PC-3 (cell line): ENCODE measurements at regions not wholly inside any gene's neighbourhood (a gene's known extent, or its start where the extent isn't known, plus 50 kb on each side); places are given as distances from the start of the nearest gene placed in this dataset.

Experiments
- EZH2 ChIP-seq: fragments of 300-600 bp; sonication (generic); IDR thresholded peaks from one replicate; pipeline ENCODE4 v1.6.1; 2017; ENCODE audit warnings: antibody characterized with exemption, mild to moderate bottlenecking, low read length; ENCODE audit not compliant: unreplicated experiment
- EZH2phosphoT487 ChIP-seq: fragments of 300-600 bp; sonication (generic); IDR thresholded peaks from 2 replicates; pipeline ENCODE4 v1.6.1; 2018; ENCODE audit warnings: mild to moderate bottlenecking, antibody characterized with exemption, low read length, borderline replicate concordance
- TF ChIP-seq, protein P1 (sequence below): fragments of 300-600 bp; sonication (generic); conservative IDR thresholded peaks from 2 replicates; pipeline ENCODE4 v1.5.1; 2017; ENCODE audit warnings: antibody characterized with exemption, low read depth, mild to moderate bottlenecking, low read length

DNA sequence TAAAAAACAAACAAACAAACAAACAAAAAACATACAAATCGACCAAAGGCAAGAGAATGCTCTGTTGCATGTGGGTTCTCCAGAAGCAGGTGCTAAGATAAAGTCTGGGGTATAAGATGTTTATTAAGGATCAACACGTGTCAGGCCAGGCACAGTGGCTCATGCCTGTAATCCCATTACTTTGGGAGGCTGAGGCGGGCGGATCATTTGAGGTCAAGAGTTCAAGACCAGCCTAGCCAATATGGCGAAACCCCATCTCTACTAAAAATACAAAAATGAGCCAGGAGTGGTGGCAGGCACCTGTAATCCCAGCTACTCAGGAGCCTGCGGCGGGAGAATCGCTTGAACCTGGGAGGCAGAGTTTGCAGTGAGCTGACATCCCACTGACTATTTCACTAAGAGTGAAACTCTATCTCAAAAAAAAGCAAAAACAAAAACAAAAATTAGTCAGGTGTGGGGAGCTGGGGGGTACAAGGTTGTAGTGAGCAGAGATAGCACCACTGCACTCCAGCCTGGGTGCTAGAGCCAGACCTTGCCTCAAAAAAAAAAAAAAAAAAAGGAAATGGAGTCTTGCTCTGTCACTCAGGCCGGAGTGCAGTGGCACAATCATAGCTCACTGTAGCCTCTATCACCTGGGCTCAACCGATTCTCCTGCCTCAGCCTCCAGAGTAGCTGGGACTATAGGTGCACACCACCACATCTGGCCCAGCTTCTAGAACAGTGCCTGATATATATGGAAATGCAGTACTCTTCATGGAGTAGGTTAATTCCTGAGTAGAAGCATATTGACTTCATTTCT lies 86.8 kb upstream of the JARID2 start:
- TF ChIP-seq EZH2 (no peak), EZH2phosphoT487 (no peak)
- TF ChIP-seq, protein P1, sequence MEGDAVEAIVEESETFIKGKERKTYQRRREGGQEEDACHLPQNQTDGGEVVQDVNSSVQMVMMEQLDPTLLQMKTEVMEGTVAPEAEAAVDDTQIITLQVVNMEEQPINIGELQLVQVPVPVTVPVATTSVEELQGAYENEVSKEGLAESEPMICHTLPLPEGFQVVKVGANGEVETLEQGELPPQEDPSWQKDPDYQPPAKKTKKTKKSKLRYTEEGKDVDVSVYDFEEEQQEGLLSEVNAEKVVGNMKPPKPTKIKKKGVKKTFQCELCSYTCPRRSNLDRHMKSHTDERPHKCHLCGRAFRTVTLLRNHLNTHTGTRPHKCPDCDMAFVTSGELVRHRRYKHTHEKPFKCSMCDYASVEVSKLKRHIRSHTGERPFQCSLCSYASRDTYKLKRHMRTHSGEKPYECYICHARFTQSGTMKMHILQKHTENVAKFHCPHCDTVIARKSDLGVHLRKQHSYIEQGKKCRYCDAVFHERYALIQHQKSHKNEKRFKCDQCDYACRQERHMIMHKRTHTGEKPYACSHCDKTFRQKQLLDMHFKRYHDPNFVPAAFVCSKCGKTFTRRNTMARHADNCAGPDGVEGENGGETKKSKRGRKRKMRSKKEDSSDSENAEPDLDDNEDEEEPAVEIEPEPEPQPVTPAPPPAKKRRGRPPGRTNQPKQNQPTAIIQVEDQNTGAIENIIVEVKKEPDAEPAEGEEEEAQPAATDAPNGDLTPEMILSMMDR, result no peak
